Muscle of leg (tissue), 3 donors: ENCODE measurements at regions not wholly inside any gene's neighbourhood (a gene's known extent, or its start where the extent isn't known, plus 50 kb on each side); places are given as distances from the start of the nearest gene placed in this dataset.
"Not testable (repeated sequence)": the region's sequence is repeated elsewhere in the genome, so short reads cannot be mapped to it uniquely, and the experiment has no call there.

ENCODE experiments used
- DNase-seq: peaks from one replicate; pipeline ENCODE4 v3.0.0; 2013
- H3K27ac ChIP-seq: one replicate; pipeline ENCODE4 v1.5.1; 2013; ENCODE audit warnings: mild to moderate bottlenecking, low read length, control low read depth
- H3K27me3 ChIP-seq: one replicate; pipeline ENCODE4 v1.6.1; 2013; ENCODE audit warnings: low read length; ENCODE audit not compliant: control insufficient read depth, insufficient read depth
- H3K36me3 ChIP-seq: one replicate; pipeline ENCODE4 v1.6.1; 2013; ENCODE audit warnings: low read length; ENCODE audit not compliant: control insufficient read depth, insufficient read depth
- H3K4me1 ChIP-seq: one replicate; pipeline ENCODE4 v1.6.1; 2013; ENCODE audit warnings: low read length; ENCODE audit not compliant: control insufficient read depth, insufficient read depth
- H3K4me3 ChIP-seq: one replicate; pipeline ENCODE4 v1.5.1; 2013; ENCODE audit warnings: low read length, control low read depth
- H3K9me3 ChIP-seq: replicated peaks from 2 replicates; pipeline ENCODE4 v1.6.1; 2013; ENCODE audit warnings: low read depth, low read length; ENCODE audit not compliant: control insufficient read depth
- WGBS: methylation state at CpG from one replicate; pipeline ENCODE4 v1.1.5; 2013; ENCODE audit warnings: missing lambda C conversion rate; ENCODE audit not compliant: insufficient coverage; 5-methylcytosine and 5-hydroxymethylcytosine counted together

DNA sequence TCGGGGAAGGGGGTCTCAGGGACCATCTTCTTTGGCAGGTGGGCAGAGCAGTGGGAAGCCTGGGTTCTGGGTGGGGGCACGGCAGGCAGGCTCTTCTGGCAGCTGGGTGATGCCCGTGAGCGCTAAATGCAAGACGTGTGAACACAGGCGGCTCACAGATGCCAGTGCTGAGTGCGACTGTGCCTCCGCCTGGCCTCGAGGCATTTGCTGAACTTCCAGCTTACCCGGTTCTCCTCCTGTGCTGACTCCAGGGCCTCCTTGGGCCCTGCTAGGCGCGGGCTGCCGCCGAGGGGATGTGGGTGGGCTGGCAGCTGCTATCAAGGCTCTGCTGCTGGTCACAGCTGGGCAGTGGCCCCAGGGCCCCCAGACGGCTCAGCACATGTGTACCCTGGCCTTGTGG lies 3947.8 kb upstream of the TPTE start:
- DNase-seq, H3K4me3 ChIP-seq: not testable (repeated sequence)
- WGBS: no CpG with 5 or more reads among the region's 15 CpGs

DNA sequence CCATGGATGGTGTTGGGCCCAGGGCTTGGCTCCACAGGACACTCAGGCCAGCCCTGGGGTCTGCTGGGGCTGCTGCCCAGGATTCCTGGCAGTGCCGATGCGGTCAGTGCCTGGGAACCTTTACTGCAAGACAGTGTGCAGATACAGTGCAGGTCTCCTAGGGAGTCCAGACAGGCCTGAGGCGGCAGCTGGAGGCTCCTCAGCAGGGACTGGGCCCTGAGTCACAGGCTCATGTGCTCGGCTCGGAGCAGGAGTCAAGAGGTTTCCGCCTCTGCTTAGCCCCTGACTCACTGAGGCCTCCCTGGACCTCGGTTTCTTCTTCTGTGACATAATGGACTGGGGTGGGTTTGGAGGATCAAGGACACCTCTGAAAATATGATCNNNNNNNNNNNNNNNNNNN lies 3941.6 kb upstream of the TPTE start:
- H3K9me3 ChIP-seq: not testable (repeated sequence)
- WGBS: no CpG with 5 or more reads among the region's 7 CpGs

More for the DNA sequence above, 3947.8 kb upstream of the TPTE start:
- H3K27me3 ChIP-seq, H3K36me3 ChIP-seq, H3K27ac ChIP-seq, H3K4me1 ChIP-seq, H3K9me3 ChIP-seq: not testable (repeated sequence)

More for the DNA sequence above, 3941.6 kb upstream of the TPTE start:
- not testable (repeated sequence) for DNase-seq, H3K4me1 ChIP-seq, H3K4me3 ChIP-seq, H3K27ac ChIP-seq, H3K27me3 ChIP-seq, H3K36me3 ChIP-seq
